HepG2 (cell line): ENCODE measurements at regions not wholly inside any gene's neighbourhood (a gene's known extent, or its start where the extent isn't known, plus 50 kb on each side); places are given as distances from the start of the nearest gene placed in this dataset.

ENCODE experiments used
- ATAC-seq: fragments of 200-7000 bp; cut with Tn5 transposase; 3 replicates; pipeline ENCODE4 v1.9.1; 2020; ENCODE audit warnings: mild to moderate bottlenecking, moderate library complexity
- BruUV-seq: library from RNA; stranded (reverse); fragments of 400-500 nt; replicated peaks from 2 replicates; lab custom pipeline; 2021; lab: Mats Ljungman, UMichigan
- CTCF ChIA-PET: fragments of 300-600 bp; formaldehyde crosslinking; extraction: SDS; loops from one replicate; lab custom pipeline; 2021; ENCODE audit warnings: low total read pairs, inconsistent platforms, low intra/inter-chr PET ratio; lab: Yijun Ruan, JAX
- POLR2A ChIA-PET: fragments of 350-600 bp; sonication (Branson Sonifier 250); formaldehyde crosslinking; loops from one replicate; lab custom pipeline; 2020; ENCODE audit warnings: antibody characterized with exemption, inconsistent platforms; lab: Yijun Ruan, JAX
- DNase-seq: peaks from one replicate; pipeline ENCODE4 v3.0.0-alpha.2; 2015; ENCODE audit warnings: low spot score
- FAIRE-seq: peaks from 3 replicates; lab custom pipeline; 2011; peaks lifted over from hg19 to GRCh38; lab: Jason Lieb, UNC
- H2AFZ ChIP-seq: one replicate; pipeline ENCODE4 v1.6.1; 2011; ENCODE audit warnings: low read length, inconsistent platforms
- H3K27ac ChIP-seq: fragments of 300-600 bp; 3 replicates; pipeline ENCODE4 v1.8.0; 2011; ENCODE audit warnings: mixed run types, mild to moderate bottlenecking, mixed read lengths, low read length, inconsistent platforms; ENCODE audit not compliant: insufficient read depth; ENCODE audit errors: extremely low read length
- H3K27me3 ChIP-seq, 2 experiments: fragments of 200-600 bp in 1 of 2; 2 replicates in 1 of 2; 3 replicates in 1 of 2; pipeline versions ENCODE4 v1.6.0 to v1.8.0; 2011; ENCODE audit warnings: low read length in 2 of 2, mild to moderate bottlenecking in 2 of 2, moderate library complexity in 2 of 2, inconsistent platforms in 1 of 2; ENCODE audit not compliant: insufficient read depth in 2 of 2, control insufficient read depth in 1 of 2
- H3K36me3 ChIP-seq, 2 experiments: fragments of 200-600 bp in 1 of 2; replicated peaks in 1 of 2; 2 replicates in 1 of 2; 3 replicates in 1 of 2; pipeline versions ENCODE4 v1.5.1 to v1.8.0; 2011; ENCODE audit warnings: low read length in 2 of 2, inconsistent platforms in 1 of 2; ENCODE audit not compliant: insufficient read depth in 2 of 2, control insufficient read depth in 1 of 2
- H3K4me1 ChIP-seq: 2 replicates; pipeline ENCODE4 v1.5.1; 2012; ENCODE audit warnings: low read length, inconsistent platforms; ENCODE audit not compliant: insufficient read depth
- H3K4me2 ChIP-seq: 2 replicates; pipeline ENCODE4 v1.6.0; 2011; ENCODE audit warnings: low read depth, low read length, inconsistent platforms
- H3K4me3 ChIP-seq, 3 experiments: fragments of 200-600 bp in 1 of 3; sonication (generic), shearing (Covaris generic) in 1 of 3; replicated peaks in 1 of 3; 2 replicates each; pipeline ENCODE4 v1.5.1; 2011 to 2016; ENCODE audit warnings: low read length in 3 of 3, inconsistent platforms in 2 of 3, low read depth in 2 of 3, mild to moderate bottlenecking in 2 of 3, control low read depth in 1 of 3, mixed read lengths in 1 of 3; ENCODE audit not compliant: insufficient read depth in 1 of 3
- H3K79me2 ChIP-seq: one replicate; pipeline ENCODE4 v1.6.1; 2011; ENCODE audit warnings: low read length, inconsistent platforms; ENCODE audit not compliant: insufficient read depth
- H3K9ac ChIP-seq: 2 replicates; pipeline ENCODE4 v1.6.0; 2011; ENCODE audit warnings: mild to moderate bottlenecking, low read depth, low read length, inconsistent platforms; ENCODE audit not compliant: insufficient read depth
- H3K9me3 ChIP-seq: 2 replicates; pipeline ENCODE4 v1.5.1; 2012; ENCODE audit warnings: mild to moderate bottlenecking, low read length
- H4K20me1 ChIP-seq: 2 replicates; pipeline ENCODE4 v1.6.0; 2011; ENCODE audit warnings: inconsistent platforms, mild to moderate bottlenecking, low read length, moderate library complexity; ENCODE audit not compliant: insufficient read depth
- CAMTA2 ChIP-seq: sonication (generic); formaldehyde crosslinking; IDR thresholded peaks from 2 replicates; pipeline ENCODE4 v1.4.0; 2020; ENCODE audit warnings: mild to moderate bottlenecking, missing genetic modification reagents, borderline replicate concordance
- CERS6 ChIP-seq: sonication (generic); formaldehyde crosslinking; IDR thresholded peaks from 2 replicates; pipeline ENCODE4 v1.5.0; 2020; ENCODE audit warnings: missing genetic modification reagents
- ELF3 ChIP-seq: IDR thresholded peaks from 2 replicates; pipeline ENCODE4 v1.6.1; 2016; ENCODE audit warnings: missing genetic modification reagents, missing compliant biosample characterization
- GTF2F1 ChIP-seq: fragments of 150-350 bp; IDR thresholded peaks from 2 replicates; pipeline ENCODE4 v1.6.1; 2014; ENCODE audit warnings: low read length
- MXD3 ChIP-seq: IDR thresholded peaks from 2 replicates; pipeline ENCODE4 v1.6.1; 2016; ENCODE audit warnings: mild to moderate bottlenecking, missing biosample characterization, missing genetic modification reagents
- NPAS2 ChIP-seq: sonication (generic); formaldehyde crosslinking; IDR thresholded peaks from 2 replicates; pipeline ENCODE4 v1.8.0; 2022; ENCODE audit warnings: mild to moderate bottlenecking, missing genetic modification reagents, borderline replicate concordance
- PCBP1 ChIP-seq: fragments of 200-400 bp; formaldehyde crosslinking; IDR thresholded peaks from 2 replicates; pipeline ENCODE4 v1.6.1; 2017; ENCODE audit warnings: mild to moderate bottlenecking, low read depth, low read length, borderline replicate concordance
- PTBP1 ChIP-seq: fragments of 200-400 bp; formaldehyde crosslinking; IDR thresholded peaks from 2 replicates; pipeline ENCODE4 v1.6.1; 2018; ENCODE audit warnings: low read length, low read depth; ENCODE audit not compliant: poor library complexity, severe bottlenecking
- SKI ChIP-seq: fragments of 450-650 bp; IDR thresholded peaks from one replicate; pipeline ENCODE4 v1.6.1; 2018; ENCODE audit warnings: mild to moderate bottlenecking; ENCODE audit not compliant: partially characterized antibody
- U2AF1 ChIP-seq: fragments of 200-400 bp; formaldehyde crosslinking; optimal IDR thresholded peaks from 2 replicates; pipeline ENCODE3; 2017; ENCODE audit warnings: mild to moderate bottlenecking, low read depth, low read length
- ZBTB46 ChIP-seq: sonication (generic); formaldehyde crosslinking; IDR thresholded peaks from 2 replicates; pipeline ENCODE4 v1.4.0; 2020; ENCODE audit warnings: mild to moderate bottlenecking, missing genetic modification reagents, borderline replicate concordance
- ZFP37 ChIP-seq: sonication (generic); formaldehyde crosslinking; IDR thresholded peaks from 2 replicates; pipeline ENCODE4 v1.4.0; 2020; ENCODE audit warnings: missing genetic modification reagents, borderline replicate concordance
- ZNF143 ChIP-seq: sonication (generic); formaldehyde crosslinking; IDR thresholded peaks from 2 replicates; pipeline ENCODE4 v1.4.0; 2020; ENCODE audit warnings: missing genetic modification reagents
- ZNF530 ChIP-seq: sonication (generic); formaldehyde crosslinking; IDR thresholded peaks from 2 replicates; pipeline ENCODE4 v1.5.0; 2020; ENCODE audit warnings: low read depth, mild to moderate bottlenecking, missing genetic modification reagents
- ZNF687 ChIP-seq: sonication (generic); formaldehyde crosslinking; IDR thresholded peaks from 2 replicates; pipeline ENCODE4 v1.5.1; 2020; ENCODE audit warnings: mild to moderate bottlenecking, missing genetic modification reagents, moderate library complexity
- WGBS: methylation state at CpG from one replicate; pipeline ENCODE4 v1.1.6; 2017; ENCODE audit warnings: low lambda C conversion rate; 5-methylcytosine and 5-hydroxymethylcytosine counted together
- in situ Hi-C: cut with HindIII; loops from 2 replicates; pipeline ENCODE4 v1.10.0; 2017; ENCODE audit warnings: low pct_unique_long_range_greater_than_20kb; ENCODE audit not compliant: extremely low pct_ligation_motif_present
- intact Hi-C: fragments of 100-400 bp; cut with micrococcal nuclease; formaldehyde crosslinking; loops from one replicate; pipeline ENCODE4 v1.10.0; 2022; ENCODE audit not compliant: unreplicated experiment

- Histone ChIP-seq H3K9ac (no peak overlapping the region), H3K9me3 (no peaks in the 10 kb centered on the region), H3K4me2 (no peak overlapping the region), H3K27me3 (no peaks in the 10 kb centered on the region), H2AFZ (no peak overlapping the region), H3K4me3 (no peak overlapping the region), H3K4me1 (peaks cover 16% of the 10 kb centered on the region), H3K27ac (no peak overlapping the region), H3K79me2 (no peaks in the 10 kb centered on the region), H3K36me3 (no peaks in the 10 kb centered on the region), H4K20me1 (no peaks in the 10 kb centered on the region)
- BruUV-seq, result no TSS peak
- FAIRE-seq (no peak), ATAC-seq (no peak), DNase-seq (no peak)
- intact Hi-C loops, result no loop called here
- CTCF ChIA-PET, result no interaction called here
- in situ Hi-C loops, result no loop called here
- WGBS, result 28% methylated on average over 3 of the region's 3 CpGs
- TF ChIP-seq PTBP1 (no peak), ZFP37 (CRISPR knock-in tag) (no peak), NPAS2 (CRISPR knock-in tag) (no peak), CAMTA2 (CRISPR knock-in tag) (no peak), ELF3 (no peak), GTF2F1 (no peak), ZNF530 (CRISPR knock-in tag) (no peak), ZNF143 (CRISPR knock-in tag) (no peak), PCBP1 (no peak), SKI (no peak), CERS6 (CRISPR knock-in tag) (no peak), ZNF687 (CRISPR knock-in tag) (no peak), ZBTB46 (CRISPR knock-in tag) (no peak), MXD3 (CRISPR knock-in tag) (no peak), U2AF1 (no peak)
- POLR2A ChIA-PET, result no interaction called here
Observed at GRCh38 chr11:128345316-128345715, 242.0 kb downstream of the ETS1 start.
